Right lobe of liver (tissue), 4 donors: ENCODE measurements at regions not wholly inside any gene's neighbourhood (a gene's known extent, or its start where the extent isn't known, plus 50 kb on each side); places are given as distances from the start of the nearest gene placed in this dataset.

Experiments
- CTCF ChIP-seq, 4 donors: fragments of 200-600 bp in 3 of 4; fragments of 450-650 bp in 1 of 4; IDR thresholded peaks; one replicate each; pipeline versions ENCODE4 v1.5.1 to v1.8.0; 2016 to 2022; ENCODE audit warnings: antibody characterized with exemption in 4 of 4, mild to moderate bottlenecking in 2 of 4
- POLR2A ChIP-seq: fragments of 450-650 bp; IDR thresholded peaks from one replicate; pipeline ENCODE4 v1.6.1; 2017; ENCODE audit warnings: antibody characterized with exemption, mild to moderate bottlenecking
- donor health status: DM: no; HTN: no; CAD: no.
- donor health status: DM: no; HTN: no; CAD: no.
- donor health status: DM: no; HTN: yes; CAD: no.

DNA sequence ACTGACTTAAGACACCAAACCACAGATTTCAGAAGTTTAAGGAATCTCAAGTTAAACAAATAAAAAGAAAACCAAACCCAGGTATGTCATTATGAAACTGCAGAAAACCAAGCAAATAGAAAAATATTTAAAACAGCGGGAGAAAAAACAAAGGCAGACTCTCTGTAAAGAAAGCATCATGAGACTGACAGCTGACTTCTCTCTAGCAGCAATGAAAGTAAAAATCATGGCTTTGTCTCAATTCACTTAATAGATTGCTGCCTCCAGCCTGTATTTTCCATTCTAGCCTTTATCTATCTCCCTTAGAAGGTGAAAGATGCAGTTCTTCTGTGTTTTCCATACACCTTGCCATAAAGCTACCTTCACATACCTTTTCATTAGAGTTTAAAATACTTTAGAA, 131.1 kb upstream of the IPO5 start:
- TF ChIP-seq CTCF (IDR thresholded peaks at IDR 0.05) (no peak), POLR2A (no peak)
